Ecto neural progenitor cell (in vitro differentiated cells): ENCODE measurements at regions not wholly inside any gene's neighbourhood (a gene's known extent, or its start where the extent isn't known, plus 50 kb on each side); places are given as distances from the start of the nearest gene placed in this dataset.
A peak's percentile ranks its signal among the peaks of the same experiment; 100 is the strongest.
"Not testable (repeated sequence)": the region's sequence is repeated elsewhere in the genome, so short reads cannot be mapped to it uniquely, and the experiment has no call there.

Experiments used
- DNase-seq: peaks from one replicate; pipeline ENCODE4 v3.0.0-alpha.2; 2018; ENCODE audit warnings: low spot score

- DNase-seq, result no peak
These were observed 81.0 kb upstream of the BRD7 start for GRCh38 chr16:50449800-50450199.

GRCh38 chr16:50448981-50449380, 80.2 kb upstream of the BRD7 start:
- DNase-seq, result no peak

- DNase-seq, result peak; percentile 70
These were observed 79.7 kb upstream of the BRD7 start for GRCh38 chr16:50448522-50448921.

GRCh38 chr16:50447386-50447785, 78.6 kb upstream of the BRD7 start:
- not testable (repeated sequence) for DNase-seq

- no peak for DNase-seq
These were observed 78.1 kb upstream of the BRD7 start for GRCh38 chr16:50446861-50447260.

GRCh38 chr16:50445621-50446555, 77.1 kb upstream of the BRD7 start:
- no peak for DNase-seq

- DNase-seq, result no peak
These were observed 75.7 kb upstream of the BRD7 start for GRCh38 chr16:50444526-50444925.

- no peak for DNase-seq
These were observed 73.4 kb upstream of the BRD7 start for GRCh38 chr16:50442221-50442620.

- DNase-seq, result peak; percentile 33
These were observed 72.8 kb upstream of the BRD7 start for GRCh38 chr16:50441486-50442157.

- peak; percentile 40 for DNase-seq
These were observed 72.2 kb upstream of the BRD7 start for GRCh38 chr16:50440991-50441390.

- DNase-seq, result peak; percentile 19
These were observed 71.7 kb upstream of the BRD7 start for GRCh38 chr16:50440531-50440930.

- DNase-seq, result no peak
These were observed 69.1 kb upstream of the BRD7 start for GRCh38 chr16:50437769-50438437.

- no peak for DNase-seq
These were observed 67.5 kb upstream of the BRD7 start for GRCh38 chr16:50436271-50436670.

- no peak for DNase-seq
These were observed 66.2 kb upstream of the BRD7 start for GRCh38 chr16:50434872-50435478.

- no peak for DNase-seq
These were observed 61.3 kb upstream of the BRD7 start for GRCh38 chr16:50430076-50430475.

- DNase-seq, result no peak
These were observed 60.0 kb upstream of the BRD7 start for GRCh38 chr16:50428742-50429141.

GRCh38 chr16:50428116-50428515, 59.3 kb upstream of the BRD7 start:
- DNase-seq, result no peak

- DNase-seq, result no peak
These were observed 58.3 kb upstream of the BRD7 start for GRCh38 chr16:50427107-50427506.

GRCh38 chr16:50425648-50426047, 56.9 kb upstream of the BRD7 start:
- no peak for DNase-seq

- no peak for DNase-seq
These were observed 56.3 kb upstream of the BRD7 start for GRCh38 chr16:50425044-50425443.

- no peak for DNase-seq
These were observed 54.1 kb upstream of the BRD7 start for GRCh38 chr16:50422926-50423325.

GRCh38 chr16:50419116-50419515, 50.3 kb upstream of the BRD7 start:
- DNase-seq, result no peak
